Activated CD8-positive, alpha-beta T cell treated with anti-CD3 and anti-CD28 coated beads, Interleukin-2, amount 10 ng/mL, durations not matched to agents 7 days and 5 days (primary cell): ENCODE measurements at regions not wholly inside any gene's neighbourhood (a gene's known extent, or its start where the extent isn't known, plus 50 kb on each side); places are given as distances from the start of the nearest gene placed in this dataset.

Experiments
- ATAC-seq: fragments of 150-1000 bp; cut with Tn5 transposase; one replicate; pipeline ENCODE4 v1.10.0; 2021; ENCODE audit warnings: moderate library complexity
- CTCF ChIA-PET: fragments of 350-600 bp; sonication (Branson Sonifier 250); formaldehyde crosslinking; loops from one replicate; lab custom pipeline; 2021; ENCODE audit warnings: antibody characterized with exemption; lab: Charles Lee
- POLR2A ChIA-PET: fragments of 350-600 bp; sonication (Branson Sonifier 250); formaldehyde crosslinking; loops from one replicate; lab custom pipeline; 2021; ENCODE audit warnings: antibody characterized with exemption; lab: Charles Lee
- DNase-seq: peaks from one replicate; pipeline ENCODE4 v3.0.0-alpha.2; 2020
- H3K27ac Mint-ChIP-seq: one replicate; pipeline ENCODE4 v1.8.0; 2021; ENCODE audit warnings: mild to moderate bottlenecking, mixed read lengths
- H3K27me3 Mint-ChIP-seq: one replicate; pipeline ENCODE4 v1.8.0; 2021; ENCODE audit warnings: low read depth, mixed read lengths
- H3K36me3 Mint-ChIP-seq: one replicate; pipeline ENCODE4 v1.8.0; 2021; ENCODE audit warnings: low read depth, mixed read lengths
- H3K4me1 Mint-ChIP-seq: one replicate; pipeline ENCODE4 v1.8.0; 2021; ENCODE audit warnings: low read depth, mixed read lengths
- H3K4me3 Mint-ChIP-seq: one replicate; pipeline ENCODE4 v1.8.0; 2021; ENCODE audit warnings: mild to moderate bottlenecking, mixed read lengths
- H3K9me3 Mint-ChIP-seq: one replicate; pipeline ENCODE4 v1.8.0; 2022; ENCODE audit warnings: mixed read lengths; ENCODE audit not compliant: insufficient read depth

- H3K27me3 Mint-ChIP-seq: no peaks in the 10 kb centered on the region
- ChIA-PET POLR2A (no interaction called here), CTCF (no interaction called here)
- no peak overlapping the region for H3K4me3 Mint-ChIP-seq
- no peaks in the 10 kb centered on the region for H3K4me1 Mint-ChIP-seq
- no peaks in the 10 kb centered on the region for H3K9me3 Mint-ChIP-seq
- no peak for DNase-seq
- no peak for ATAC-seq
- H3K36me3 Mint-ChIP-seq: no peaks in the 10 kb centered on the region
- H3K27ac Mint-ChIP-seq: no peak overlapping the region
Measured at GRCh38 chr6:54729716-54730115, 116.9 kb upstream of the FAM83B start.

GRCh38 chr6:54730767-54731630, 115.6 kb upstream of the FAM83B start:
- ATAC-seq: no peak
- Mint-ChIP-seq H3K9me3 (no peaks in the 10 kb centered on the region), H3K4me1 (no peaks in the 10 kb centered on the region), H3K36me3 (no peaks in the 10 kb centered on the region), H3K27ac (no peak overlapping the region), H3K27me3 (no peaks in the 10 kb centered on the region), H3K4me3 (no peak overlapping the region)
- POLR2A ChIA-PET: no interaction called here
- no peak for DNase-seq
- CTCF ChIA-PET: no interaction called here

- H3K36me3 Mint-ChIP-seq: no peaks in the 10 kb centered on the region
- no peaks in the 10 kb centered on the region for H3K9me3 Mint-ChIP-seq
- no peaks in the 10 kb centered on the region for H3K4me1 Mint-ChIP-seq
- H3K27ac Mint-ChIP-seq: no peak overlapping the region
- DNase-seq: no peak
- no peak for ATAC-seq
- H3K4me3 Mint-ChIP-seq: no peak overlapping the region
- H3K27me3 Mint-ChIP-seq: no peaks in the 10 kb centered on the region
- POLR2A ChIA-PET: no interaction called here
- CTCF ChIA-PET: no interaction called here
Measured at GRCh38 chr6:54737247-54737646, 109.3 kb upstream of the FAM83B start.

- H3K27me3 Mint-ChIP-seq: no peaks in the 10 kb centered on the region
- ATAC-seq (no peak), DNase-seq (no peak)
- no peak overlapping the region for H3K27ac Mint-ChIP-seq
- ChIA-PET CTCF (no interaction called here), POLR2A (no interaction called here)
- no peak overlapping the region for H3K4me3 Mint-ChIP-seq
- no peaks in the 10 kb centered on the region for H3K36me3 Mint-ChIP-seq
- peaks cover 5% of the 10 kb centered on the region for H3K9me3 Mint-ChIP-seq
- no peaks in the 10 kb centered on the region for H3K4me1 Mint-ChIP-seq
Measured at GRCh38 chr6:54747955-54748354, 98.6 kb upstream of the FAM83B start.

GRCh38 chr6:54754406-54754805, 92.2 kb upstream of the FAM83B start:
- ChIA-PET CTCF (no interaction called here), POLR2A (no interaction called here)
- Mint-ChIP-seq H3K9me3 (peaks cover 5% of the 10 kb centered on the region), H3K27ac (no peak overlapping the region), H3K4me3 (no peak overlapping the region), H3K27me3 (no peaks in the 10 kb centered on the region), H3K36me3 (no peaks in the 10 kb centered on the region), H3K4me1 (no peaks in the 10 kb centered on the region)
- ATAC-seq (no peak), DNase-seq (no peak)

GRCh38 chr6:54758340-54758739, 88.2 kb upstream of the FAM83B start:
- Mint-ChIP-seq H3K36me3 (no peaks in the 10 kb centered on the region), H3K27ac (no peak overlapping the region), H3K4me1 (no peaks in the 10 kb centered on the region)

GRCh38 chr6:54768494-54768893, 78.1 kb upstream of the FAM83B start:
- POLR2A ChIA-PET: no interaction called here
- ATAC-seq (no peak), DNase-seq (no peak)
- Mint-ChIP-seq H3K4me1 (no peaks in the 10 kb centered on the region), H3K27me3 (no peaks in the 10 kb centered on the region), H3K9me3 (no peaks in the 10 kb centered on the region), H3K27ac (no peak overlapping the region), H3K36me3 (no peaks in the 10 kb centered on the region), H3K4me3 (no peak overlapping the region)
- CTCF ChIA-PET: no interaction called here

More at GRCh38 chr6:54758340-54758739, 88.2 kb upstream of the FAM83B start:
- Mint-ChIP-seq H3K9me3 (peaks cover 5% of the 10 kb centered on the region), H3K27me3 (no peaks in the 10 kb centered on the region), H3K4me3 (no peak overlapping the region)
- DNase-seq: no peak
- ATAC-seq: no peak
- POLR2A ChIA-PET: no interaction called here
- CTCF ChIA-PET: no interaction called here

- POLR2A ChIA-PET: no interaction called here
- no peak overlapping the region for H3K27ac Mint-ChIP-seq
- CTCF ChIA-PET: no interaction called here
- no peaks in the 10 kb centered on the region for H3K36me3 Mint-ChIP-seq
- DNase-seq (no peak), ATAC-seq (no peak)
- H3K4me3 Mint-ChIP-seq: no peak overlapping the region
- no peaks in the 10 kb centered on the region for H3K27me3 Mint-ChIP-seq
- H3K9me3 Mint-ChIP-seq: no peaks in the 10 kb centered on the region
- H3K4me1 Mint-ChIP-seq: no peaks in the 10 kb centered on the region
Measured at GRCh38 chr6:54770328-54770727, 76.2 kb upstream of the FAM83B start.

- H3K4me3 Mint-ChIP-seq: no peak overlapping the region
- DNase-seq: no peak
- H3K27ac Mint-ChIP-seq: no peak overlapping the region
- H3K36me3 Mint-ChIP-seq: no peaks in the 10 kb centered on the region
- no peaks in the 10 kb centered on the region for H3K27me3 Mint-ChIP-seq
- H3K9me3 Mint-ChIP-seq: no peaks in the 10 kb centered on the region
- no peak for ATAC-seq
- ChIA-PET POLR2A (no interaction called here), CTCF (no interaction called here)
- H3K4me1 Mint-ChIP-seq: no peaks in the 10 kb centered on the region
Measured at GRCh38 chr6:54771968-54772367, 74.6 kb upstream of the FAM83B start.

- H3K27me3 Mint-ChIP-seq: no peaks in the 10 kb centered on the region
- no peaks in the 10 kb centered on the region for H3K4me1 Mint-ChIP-seq
- CTCF ChIA-PET: no interaction called here
- ATAC-seq (no peak), DNase-seq (no peak)
- H3K27ac Mint-ChIP-seq: no peak overlapping the region
- no peaks in the 10 kb centered on the region for H3K36me3 Mint-ChIP-seq
- H3K4me3 Mint-ChIP-seq: no peak overlapping the region
- H3K9me3 Mint-ChIP-seq: no peaks in the 10 kb centered on the region
- POLR2A ChIA-PET: no interaction called here
Measured at GRCh38 chr6:54772610-54773009, 74.0 kb upstream of the FAM83B start.

- ATAC-seq (no peak), DNase-seq (no peak)
- Mint-ChIP-seq H3K36me3 (no peaks in the 10 kb centered on the region), H3K4me1 (no peaks in the 10 kb centered on the region), H3K27me3 (no peaks in the 10 kb centered on the region), H3K9me3 (no peaks in the 10 kb centered on the region), H3K27ac (no peak overlapping the region), H3K4me3 (no peak overlapping the region)
- ChIA-PET CTCF (no interaction called here), POLR2A (no interaction called here)
Measured at GRCh38 chr6:54775576-54775975, 71.0 kb upstream of the FAM83B start.

- POLR2A ChIA-PET: no interaction called here
Measured at GRCh38 chr6:54776891-54777290, 69.7 kb upstream of the FAM83B start.

GRCh38 chr6:54778731-54779130, 67.8 kb upstream of the FAM83B start:
- Mint-ChIP-seq H3K9me3 (no peaks in the 10 kb centered on the region), H3K4me1 (no peaks in the 10 kb centered on the region), H3K27me3 (no peaks in the 10 kb centered on the region), H3K4me3 (no peak overlapping the region), H3K36me3 (no peaks in the 10 kb centered on the region), H3K27ac (no peak overlapping the region)
- DNase-seq (no peak), ATAC-seq (no peak)
- POLR2A ChIA-PET: no interaction called here
- CTCF ChIA-PET: no interaction called here

More at GRCh38 chr6:54776891-54777290, 69.7 kb upstream of the FAM83B start:
- Mint-ChIP-seq H3K27ac (no peak overlapping the region), H3K9me3 (no peaks in the 10 kb centered on the region), H3K36me3 (no peaks in the 10 kb centered on the region), H3K4me3 (no peak overlapping the region), H3K4me1 (no peaks in the 10 kb centered on the region), H3K27me3 (no peaks in the 10 kb centered on the region)
- ATAC-seq (no peak), DNase-seq (no peak)
- CTCF ChIA-PET: no interaction called here
